ENCODE measurements at regions not wholly inside any gene's neighbourhood (a gene's known extent, or its start where the extent isn't known, plus 50 kb on each side); places are given as distances from the start of the nearest gene placed in this dataset.

DNA sequence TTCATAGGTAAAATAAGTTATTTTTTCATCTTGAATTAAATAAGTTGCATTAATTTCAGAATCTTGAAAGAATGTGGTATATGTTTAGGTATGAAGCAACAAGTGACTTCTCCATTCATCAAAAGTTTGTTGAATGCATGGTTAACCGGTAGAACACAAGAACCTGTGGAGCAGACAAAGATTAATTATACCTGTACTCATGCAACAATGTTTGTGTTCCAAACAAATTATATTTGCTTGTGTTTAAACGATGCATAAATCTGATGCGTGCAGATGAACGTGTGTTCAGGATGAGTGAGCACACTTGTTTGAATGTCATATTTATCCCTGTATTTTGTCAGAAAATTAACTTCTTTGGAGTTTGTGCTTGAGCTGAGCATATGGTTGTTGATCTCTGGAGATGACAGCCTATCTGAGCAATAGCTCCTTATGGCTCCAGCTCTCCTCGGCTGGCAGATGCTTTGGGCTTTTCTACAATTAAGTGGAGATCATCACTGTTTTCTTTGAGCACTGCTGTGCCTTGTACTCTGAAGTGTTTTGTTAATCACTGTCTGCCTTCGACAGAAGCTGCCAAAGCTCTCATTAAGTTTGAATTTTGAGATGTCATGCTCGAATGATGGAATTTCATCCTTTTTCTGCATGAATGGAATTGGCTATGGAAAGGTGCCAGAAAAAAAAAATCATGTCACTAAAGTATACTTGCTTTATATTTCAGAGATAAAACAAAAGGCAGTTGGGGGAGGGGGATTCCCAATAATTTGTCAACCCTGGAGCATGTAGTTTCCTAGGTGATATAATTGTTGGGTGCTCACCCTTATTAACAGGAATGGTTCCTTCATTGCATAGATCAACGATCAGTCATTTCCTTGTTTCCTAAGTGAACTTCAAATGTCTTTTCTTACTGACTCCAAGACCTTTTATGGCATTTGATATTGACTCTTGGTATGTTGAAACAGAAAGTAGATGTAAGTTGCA is 502.5 kb upstream of the ARRDC3 start:
- no peak overlapping the region for H3K4me3 ChIP-seq (replicated peaks; ENCODE audit: low read depth, low read length)
- no peak for DNase-seq (ENCODE audit: low read depth)
- TF ChIP-seq, protein P1, sequence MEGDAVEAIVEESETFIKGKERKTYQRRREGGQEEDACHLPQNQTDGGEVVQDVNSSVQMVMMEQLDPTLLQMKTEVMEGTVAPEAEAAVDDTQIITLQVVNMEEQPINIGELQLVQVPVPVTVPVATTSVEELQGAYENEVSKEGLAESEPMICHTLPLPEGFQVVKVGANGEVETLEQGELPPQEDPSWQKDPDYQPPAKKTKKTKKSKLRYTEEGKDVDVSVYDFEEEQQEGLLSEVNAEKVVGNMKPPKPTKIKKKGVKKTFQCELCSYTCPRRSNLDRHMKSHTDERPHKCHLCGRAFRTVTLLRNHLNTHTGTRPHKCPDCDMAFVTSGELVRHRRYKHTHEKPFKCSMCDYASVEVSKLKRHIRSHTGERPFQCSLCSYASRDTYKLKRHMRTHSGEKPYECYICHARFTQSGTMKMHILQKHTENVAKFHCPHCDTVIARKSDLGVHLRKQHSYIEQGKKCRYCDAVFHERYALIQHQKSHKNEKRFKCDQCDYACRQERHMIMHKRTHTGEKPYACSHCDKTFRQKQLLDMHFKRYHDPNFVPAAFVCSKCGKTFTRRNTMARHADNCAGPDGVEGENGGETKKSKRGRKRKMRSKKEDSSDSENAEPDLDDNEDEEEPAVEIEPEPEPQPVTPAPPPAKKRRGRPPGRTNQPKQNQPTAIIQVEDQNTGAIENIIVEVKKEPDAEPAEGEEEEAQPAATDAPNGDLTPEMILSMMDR (IDR thresholded peaks at IDR 0.05; ENCODE audit: low read length, missing control alignments): no peak

DNA sequence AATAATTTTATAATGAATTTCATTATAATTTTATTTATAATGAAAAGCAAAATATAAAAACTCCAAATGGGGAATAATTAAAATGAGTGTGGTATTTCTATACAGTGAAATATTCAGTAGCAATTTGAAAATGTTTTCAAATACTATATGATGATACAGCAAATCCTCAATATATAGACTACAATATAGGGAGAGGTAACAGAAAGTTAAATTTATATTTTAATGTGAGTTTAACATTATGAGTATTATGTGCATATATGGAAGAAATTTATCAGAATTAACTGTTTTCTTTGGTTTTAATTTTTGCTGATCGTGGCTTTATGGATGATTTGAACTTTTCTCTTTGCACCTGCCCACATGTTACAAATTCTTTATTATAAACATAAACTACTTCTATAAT is 500.9 kb upstream of the ARRDC3 start:
- DNase-seq (ENCODE audit: low read depth): no peak
- TF ChIP-seq, protein P1 (IDR thresholded peaks at IDR 0.05; ENCODE audit: low read length, missing control alignments): no peak
- H3K4me3 ChIP-seq (replicated peaks; ENCODE audit: low read depth, low read length): no peak overlapping the region

DNA sequence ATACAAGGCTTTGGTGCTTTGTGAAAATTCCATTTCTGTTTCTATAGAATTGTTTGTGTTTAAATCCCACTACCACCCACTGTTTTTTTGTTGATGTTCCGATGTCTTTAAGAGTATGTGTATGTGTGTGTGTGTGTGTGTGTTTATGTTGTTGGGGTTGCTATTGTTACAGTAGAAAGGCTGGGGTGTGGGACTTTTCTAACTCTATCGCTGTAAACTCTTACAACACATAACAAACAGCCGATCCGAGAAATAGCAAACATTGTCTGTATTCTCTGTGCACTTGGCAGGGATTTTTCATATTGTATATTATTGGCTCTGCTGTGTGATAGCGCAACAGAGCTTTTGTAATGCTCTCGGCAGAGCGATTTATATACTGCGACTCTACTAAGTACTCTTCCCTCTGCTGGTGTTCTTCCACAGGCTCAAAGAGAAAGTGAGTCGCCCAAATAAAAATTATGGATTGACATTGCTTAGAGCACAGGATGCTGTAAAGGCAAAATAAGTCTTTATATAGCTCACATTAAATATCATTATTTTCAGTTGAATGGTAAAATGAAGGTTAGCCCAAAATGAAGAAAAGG is 492.2 kb upstream of the ARRDC3 start:
- no peak for DNase-seq (ENCODE audit: low read depth)
- TF ChIP-seq, protein P1 (IDR thresholded peaks at IDR 0.05; ENCODE audit: low read length, missing control alignments): no peak
- H3K4me3 ChIP-seq (replicated peaks; ENCODE audit: low read depth, low read length): no peak overlapping the region

DNA sequence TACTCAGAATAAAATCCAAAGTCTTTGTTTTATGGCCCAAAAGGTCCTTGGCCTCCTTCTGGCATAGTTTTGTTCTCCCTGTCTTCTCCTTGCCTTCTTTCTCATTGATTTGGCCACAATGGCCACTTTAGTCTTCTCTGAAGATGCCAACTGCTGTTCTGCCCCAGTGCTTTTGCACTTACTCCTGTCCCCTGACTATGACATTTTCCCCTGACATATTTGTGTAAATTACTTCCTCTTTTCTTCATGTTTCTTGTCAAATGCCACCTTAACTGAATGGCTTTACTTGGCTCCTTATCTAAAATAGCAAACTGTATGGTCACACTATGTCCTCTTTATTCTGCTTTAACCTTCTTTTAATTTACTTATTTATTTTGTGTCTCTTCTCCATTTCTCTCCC is 484.7 kb upstream of the ARRDC3 start:
- no peak overlapping the region for H3K4me3 ChIP-seq (replicated peaks; ENCODE audit: low read depth, low read length)
- TF ChIP-seq, protein P1 (IDR thresholded peaks at IDR 0.05; ENCODE audit: low read length, missing control alignments): no peak
- DNase-seq (ENCODE audit: low read depth): no peak

DNA sequence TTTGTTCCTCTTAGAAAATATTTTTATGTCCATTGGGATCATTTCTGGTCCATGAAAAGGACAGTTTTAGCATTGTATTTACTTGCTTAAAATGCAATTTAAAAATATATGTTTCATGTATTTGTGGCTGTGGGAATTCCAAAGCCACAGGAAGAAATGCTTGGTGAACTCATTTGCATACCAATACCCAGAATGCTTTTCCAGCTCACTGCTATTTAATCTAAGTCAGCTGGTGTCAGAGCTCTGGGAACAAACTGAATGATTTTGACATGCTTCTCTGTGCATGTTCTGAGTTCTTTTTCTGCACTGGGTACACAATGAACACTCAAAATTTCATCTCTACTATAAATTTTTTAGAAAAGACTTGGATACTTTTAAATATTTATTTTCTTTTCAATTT is 482.8 kb upstream of the ARRDC3 start:
- TF ChIP-seq, protein P1 (IDR thresholded peaks at IDR 0.05; ENCODE audit: low read length, missing control alignments): no peak
- no peak overlapping the region for H3K4me3 ChIP-seq (replicated peaks; ENCODE audit: low read depth, low read length)
- no peak for DNase-seq (ENCODE audit: low read depth)

DNA sequence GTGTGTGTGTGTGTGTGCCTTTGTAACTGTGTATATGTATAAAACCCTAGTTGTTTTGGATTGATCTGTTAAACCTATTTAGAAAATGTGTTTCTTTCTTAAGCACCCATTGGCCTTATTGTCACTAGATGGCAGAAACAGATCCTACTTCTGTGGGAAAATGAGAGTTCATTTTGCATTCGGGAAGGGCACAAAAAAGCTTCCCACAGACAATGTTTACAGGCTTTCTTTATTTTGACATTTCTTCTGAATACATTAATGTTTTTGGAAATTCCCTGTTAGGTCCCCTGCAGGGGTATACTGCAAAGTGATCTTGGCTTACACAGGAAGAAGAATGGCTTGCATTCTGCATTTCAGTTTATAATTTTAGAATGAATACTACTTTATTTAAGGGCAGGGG is 481.8 kb upstream of the ARRDC3 start:
- H3K4me3 ChIP-seq (replicated peaks; ENCODE audit: low read depth, low read length): no peak overlapping the region
- TF ChIP-seq, protein P1 (IDR thresholded peaks at IDR 0.05; ENCODE audit: low read length, missing control alignments): no peak
- DNase-seq (ENCODE audit: low read depth): no peak
